DND-41 (cell line): ENCODE measurements at regions not wholly inside any gene's neighbourhood (a gene's known extent, or its start where the extent isn't known, plus 50 kb on each side); places are given as distances from the start of the nearest gene placed in this dataset.

Experiments
- CTCF ChIP-seq: IDR thresholded peaks from 2 replicates; pipeline ENCODE4 v1.5.1; 2012; ENCODE audit warnings: borderline replicate concordance, low read length, moderate library complexity, mild to moderate bottlenecking; ENCODE audit not compliant: poor library complexity, severe bottlenecking; ENCODE audit errors: extremely low read depth
- EZH2 ChIP-seq: IDR thresholded peaks from 3 replicates; pipeline ENCODE4 v1.6.1; 2012; ENCODE audit warnings: borderline replicate concordance, low read depth, mild to moderate bottlenecking, moderate library complexity, low read length, inconsistent platforms; ENCODE audit not compliant: severe bottlenecking

GRCh38 chr4:72770708-72771107 is 201.7 kb upstream of the ADAMTS3 start:
- no peak for TF ChIP-seq CTCF
- TF ChIP-seq EZH2, result no peak
